Ovary (tissue), 7 donors: ENCODE measurements at regions not wholly inside any gene's neighbourhood (a gene's known extent, or its start where the extent isn't known, plus 50 kb on each side); places are given as distances from the start of the nearest gene placed in this dataset.

ENCODE experiments used
- DNase-seq, 5 donors: peaks; one replicate each; pipeline ENCODE4 v3.0.0-alpha.2; 2019 to 2020
- H3K27ac ChIP-seq, 2 donors: fragments of 200-600 bp; one replicate each; pipeline versions ENCODE4 v1.5.1 to v1.8.0; 2019 to 2022
- H3K27me3 ChIP-seq: fragments of 200-600 bp; one replicate; pipeline ENCODE4 v1.8.0; 2022
- H3K36me3 ChIP-seq: fragments of 200-600 bp; sonication (generic); one replicate; pipeline ENCODE4 v1.5.1; 2019
- H3K4me1 ChIP-seq: one replicate; pipeline ENCODE4 v1.8.1; 2013; ENCODE audit warnings: mild to moderate bottlenecking, moderate library complexity; ENCODE audit not compliant: insufficient read depth
- H3K4me3 ChIP-seq: fragments of 200-600 bp; sonication (generic); one replicate; pipeline ENCODE4 v1.5.1; 2017
- H3K9me3 ChIP-seq, 2 donors: fragments of 200-600 bp in 1 of 2; sonication (generic) in 1 of 2; one replicate each; pipeline versions ENCODE4 v1.5.1 to v1.8.1; 2013 to 2019; ENCODE audit warnings: mild to moderate bottlenecking in 1 of 2, moderate library complexity in 1 of 2
- EP300 ChIP-seq: sonication (generic); formaldehyde crosslinking; IDR thresholded peaks from one replicate; pipeline ENCODE4 v1.6.1; 2017; ENCODE audit warnings: antibody characterized with exemption
- POLR2A ChIP-seq: fragments of 450-650 bp; IDR thresholded peaks from one replicate; pipeline ENCODE4 v1.6.1; 2017; ENCODE audit warnings: antibody characterized with exemption, mild to moderate bottlenecking, moderate library complexity
- WGBS, 3 donors: extraction: QIAGEN DNeasy Blood & Tissue Kit in 1 of 3; methylation state at CpG; one replicate each; pipeline versions ENCODE4 v1.1.5 to v1.1.7; 2013 to 2017; 5-methylcytosine and 5-hydroxymethylcytosine counted together
- intact Hi-C, 4 donors: fragments of 100-400 bp; cut with DNase I; formaldehyde crosslinking; loops; one replicate each; pipeline versions ENCODE4 v1.11.0 to v1.15.1; 2022 to 2023
- TF ChIP-seq, protein P1 (sequence below), 3 donors: fragments of 450-650 bp in 2 of 3; fragments of 200-600 bp in 1 of 3; IDR thresholded peaks; one replicate each; pipeline versions ENCODE4 v1.5.1 to v1.8.0; 2016 to 2022; ENCODE audit warnings: antibody characterized with exemption in 3 of 3, mild to moderate bottlenecking in 1 of 3
- donor health status: DM: no; HTN: no; CAD: no; lungs with moderate emphysema.
- donor health status: DM: no; HTN: no; CAD: no.
- donor health status: Bipolar disorder and iron deficiency.
- donor health status: DM: no; HTN: no; CAD: no.
- donor health status: DM: yes; HTN: yes; CAD: no.

DNA sequence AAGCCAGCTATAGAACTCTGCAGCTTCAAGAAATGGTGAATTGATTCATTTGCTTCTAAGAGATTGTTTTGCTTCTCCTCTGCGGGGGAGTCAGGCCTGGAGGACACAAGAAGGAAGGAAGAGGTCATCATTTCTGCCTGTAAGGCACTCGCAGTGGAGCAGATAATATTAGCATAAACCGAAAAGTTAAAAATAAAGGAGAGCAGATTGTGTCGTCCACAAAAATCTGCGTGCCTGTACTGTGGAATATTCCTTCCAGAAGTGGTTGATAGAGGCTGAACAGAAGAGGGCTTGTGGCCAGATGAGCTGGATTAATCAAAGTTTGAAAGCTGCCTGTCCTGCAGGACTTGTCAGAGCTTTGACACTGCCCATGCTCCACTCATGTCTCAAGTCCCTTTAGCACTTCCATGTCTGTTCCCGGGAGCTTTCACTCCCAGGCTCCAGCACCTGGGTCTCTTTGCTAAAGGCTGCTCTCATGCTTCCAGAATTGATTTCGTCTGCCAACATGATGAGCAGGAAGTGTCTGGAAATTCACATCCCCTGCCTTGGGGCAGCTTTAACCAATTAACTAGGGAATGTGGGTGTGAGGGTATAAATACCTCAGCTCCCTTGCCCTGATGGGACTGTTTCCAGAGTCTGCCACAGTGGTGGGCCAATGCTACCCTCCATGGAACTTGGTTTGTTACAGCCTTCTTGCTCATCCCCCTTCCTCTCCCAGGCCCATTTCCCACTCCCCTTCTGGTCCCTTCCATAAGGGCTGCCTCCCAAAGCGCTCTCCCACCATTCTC lies 65.1 kb upstream of the STX16 start:
- H3K4me1 ChIP-seq: peaks cover 9% of the 10 kb centered on the region
- H3K36me3 ChIP-seq: no peaks in the 10 kb centered on the region
- H3K27ac ChIP-seq: no peak overlapping the region
- TF ChIP-seq EP300 (no peak), POLR2A (no peak)
- TF ChIP-seq, protein P1, sequence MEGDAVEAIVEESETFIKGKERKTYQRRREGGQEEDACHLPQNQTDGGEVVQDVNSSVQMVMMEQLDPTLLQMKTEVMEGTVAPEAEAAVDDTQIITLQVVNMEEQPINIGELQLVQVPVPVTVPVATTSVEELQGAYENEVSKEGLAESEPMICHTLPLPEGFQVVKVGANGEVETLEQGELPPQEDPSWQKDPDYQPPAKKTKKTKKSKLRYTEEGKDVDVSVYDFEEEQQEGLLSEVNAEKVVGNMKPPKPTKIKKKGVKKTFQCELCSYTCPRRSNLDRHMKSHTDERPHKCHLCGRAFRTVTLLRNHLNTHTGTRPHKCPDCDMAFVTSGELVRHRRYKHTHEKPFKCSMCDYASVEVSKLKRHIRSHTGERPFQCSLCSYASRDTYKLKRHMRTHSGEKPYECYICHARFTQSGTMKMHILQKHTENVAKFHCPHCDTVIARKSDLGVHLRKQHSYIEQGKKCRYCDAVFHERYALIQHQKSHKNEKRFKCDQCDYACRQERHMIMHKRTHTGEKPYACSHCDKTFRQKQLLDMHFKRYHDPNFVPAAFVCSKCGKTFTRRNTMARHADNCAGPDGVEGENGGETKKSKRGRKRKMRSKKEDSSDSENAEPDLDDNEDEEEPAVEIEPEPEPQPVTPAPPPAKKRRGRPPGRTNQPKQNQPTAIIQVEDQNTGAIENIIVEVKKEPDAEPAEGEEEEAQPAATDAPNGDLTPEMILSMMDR (IDR thresholded peaks at IDR 0.05): no peak
- WGBS, 3 donors: 18 to 27% (median 20%) methylated on average over 8 of the region's 8 CpGs
- intact Hi-C loops: no loop called here
- H3K9me3 ChIP-seq: no peaks in the 10 kb centered on the region
- peak in 1 of 5 donors; percentile 35 for DNase-seq
- no peaks in the 10 kb centered on the region for H3K27me3 ChIP-seq
- H3K4me3 ChIP-seq: no peak overlapping the region

DNA sequence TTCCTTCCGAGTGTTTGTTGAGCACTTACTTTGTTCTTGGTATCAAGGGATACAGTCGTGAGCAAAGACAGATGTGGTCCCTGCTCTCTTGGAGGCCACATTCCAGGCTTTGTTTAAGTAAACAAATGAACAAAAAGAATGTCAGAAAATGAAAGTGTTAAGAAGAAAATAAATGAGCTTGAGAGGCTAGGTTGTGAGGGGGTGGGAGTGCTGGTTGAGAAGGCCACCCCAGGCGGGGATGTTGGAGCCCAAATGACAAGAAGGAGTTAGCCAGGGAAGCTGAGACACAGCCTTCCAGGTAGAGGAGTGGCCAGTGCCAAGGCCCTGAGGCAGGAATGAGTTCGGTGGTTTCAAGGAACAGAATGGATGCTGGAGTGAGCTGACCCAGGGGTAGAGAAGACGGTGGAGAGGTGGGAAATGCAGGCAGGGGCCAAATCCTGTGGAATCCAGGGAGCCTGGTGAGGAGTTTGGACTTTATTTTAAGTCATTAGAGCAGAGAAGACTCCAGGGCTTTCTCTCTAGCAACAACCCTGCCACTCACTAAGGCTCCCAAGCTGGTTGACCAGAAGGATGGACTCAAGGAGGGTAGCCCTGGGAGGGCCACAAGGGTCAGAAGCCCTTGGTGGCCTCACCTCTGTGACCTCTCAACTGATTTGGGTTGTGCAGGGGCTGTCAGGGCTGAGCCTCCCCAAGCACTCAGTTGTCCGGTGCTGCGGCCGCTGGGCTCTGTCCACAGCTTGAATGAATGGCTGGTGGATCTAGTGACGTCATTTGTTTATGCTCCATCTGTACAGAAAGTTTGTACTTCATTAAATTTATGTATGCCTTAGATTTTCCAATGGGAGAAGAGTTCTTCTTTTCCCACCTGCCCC lies 66.0 kb upstream of the STX16 start:
- no peaks in the 10 kb centered on the region for H3K27me3 ChIP-seq
- H3K4me1 ChIP-seq: peaks cover 9% of the 10 kb centered on the region
- 18 to 37% (median 25%) methylated on average over 9 of the region's 9 CpGs for WGBS, 3 donors
- no peak overlapping the region for H3K27ac ChIP-seq
- TF ChIP-seq, protein P1 (IDR thresholded peaks at IDR 0.05): no peak
- TF ChIP-seq EP300: no peak
- intact Hi-C loops: no loop called here
- no peak overlapping the region for H3K4me3 ChIP-seq
- no peaks in the 10 kb centered on the region for H3K36me3 ChIP-seq
- H3K9me3 ChIP-seq: no peaks in the 10 kb centered on the region
- DNase-seq: no peak

DNA sequence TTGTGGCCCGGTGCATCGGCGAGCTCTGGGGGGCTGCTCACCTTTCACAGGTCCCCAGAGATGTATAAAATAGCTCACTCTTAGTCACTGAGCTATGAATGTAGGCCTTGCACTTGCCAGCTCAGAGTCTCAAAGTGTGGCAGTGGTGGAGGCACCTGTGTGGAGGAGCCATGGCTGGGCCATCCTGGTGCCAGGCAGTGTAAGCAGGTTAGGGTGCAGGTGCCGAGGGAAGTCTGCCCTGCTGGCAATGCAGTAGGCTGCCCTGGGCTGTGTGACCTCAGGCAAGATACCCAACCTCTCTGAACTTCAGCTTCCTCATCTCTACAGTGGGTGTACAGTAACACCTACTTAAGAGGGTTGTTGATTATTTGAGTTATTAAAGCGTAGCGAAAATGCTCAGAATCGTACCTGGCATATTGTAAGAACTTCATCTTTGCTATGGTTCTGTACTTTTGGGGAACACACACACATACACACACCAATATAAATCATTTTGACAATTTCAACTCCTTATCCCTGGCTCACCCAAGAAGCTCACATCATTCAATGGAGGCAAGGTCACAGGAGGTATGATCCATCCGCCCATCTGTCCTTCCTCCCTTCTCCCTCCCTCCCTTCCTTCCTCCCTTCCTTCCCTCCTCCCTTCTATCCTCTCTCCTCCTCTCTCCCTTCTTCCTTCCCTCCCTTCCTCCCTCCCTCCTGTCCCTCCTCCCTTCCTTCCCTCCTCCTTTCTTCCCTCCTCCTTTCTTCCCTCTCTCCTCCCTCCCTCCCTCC lies 66.8 kb upstream of the STX16 start:
- H3K9me3 ChIP-seq: no peaks in the 10 kb centered on the region
- intact Hi-C loops: no loop called here
- H3K36me3 ChIP-seq: no peaks in the 10 kb centered on the region
- H3K27me3 ChIP-seq: no peaks in the 10 kb centered on the region
- peaks cover 9% of the 10 kb centered on the region for H3K4me1 ChIP-seq
- DNase-seq: no peak
- H3K4me3 ChIP-seq: no peak overlapping the region
- H3K27ac ChIP-seq: no peak overlapping the region
- TF ChIP-seq EP300 (no peak), POLR2A (no peak)
- TF ChIP-seq, protein P1 (IDR thresholded peaks at IDR 0.05): no peak
- 88 to 93% (median 92%) methylated on average over 8 of the region's 8 CpGs for WGBS, 3 donors

DNA sequence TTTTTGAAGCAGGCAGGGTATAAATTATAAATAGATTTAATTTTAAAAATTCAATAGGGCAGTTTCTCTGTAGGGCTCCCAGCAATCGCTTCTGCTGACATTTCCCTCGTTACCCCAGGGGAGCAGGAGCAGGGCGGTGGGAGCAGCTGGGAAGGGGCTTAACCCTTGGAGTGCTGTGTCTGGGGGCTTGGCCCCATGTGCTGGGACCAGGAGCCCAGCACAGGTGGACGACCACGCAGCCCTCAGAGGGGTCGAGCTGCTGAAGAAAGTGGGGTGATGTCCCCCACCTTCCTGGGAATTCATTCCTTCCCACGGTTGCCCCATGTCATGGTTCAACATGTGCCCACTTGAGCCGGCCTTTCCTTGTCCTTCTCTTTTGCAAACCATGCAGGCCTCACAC lies 67.5 kb upstream of the STX16 start:
- Histone ChIP-seq H3K36me3 (no peaks in the 10 kb centered on the region), H3K27ac (no peak overlapping the region), H3K27me3 (no peaks in the 10 kb centered on the region), H3K4me3 (no peak overlapping the region), H3K9me3 (no peaks in the 10 kb centered on the region), H3K4me1 (peaks cover 9% of the 10 kb centered on the region)
- TF ChIP-seq EP300: no peak
- DNase-seq: no peak
- intact Hi-C loops: no loop called here
- 76 to 88% (median 87%) methylated on average over 8 of the region's 8 CpGs for WGBS, 3 donors
